Peyer's patch (tissue), 4 donors: ENCODE measurements at regions not wholly inside any gene's neighbourhood (a gene's known extent, or its start where the extent isn't known, plus 50 kb on each side); places are given as distances from the start of the nearest gene placed in this dataset.

Experiments used
- CTCF ChIP-seq, 6 experiments: fragments of 450-650 bp in 4 of 6; fragments of 200-600 bp in 2 of 6; sonication (generic) in 1 of 6; IDR thresholded peaks; one replicate each; pipeline ENCODE4 v1.5.1; 2017 to 2019; ENCODE audit warnings: antibody characterized with exemption in 6 of 6, mild to moderate bottlenecking in 3 of 6, moderate library complexity in 1 of 6
- POLR2A ChIP-seq, 2 donors: fragments of 450-650 bp; IDR thresholded peaks; one replicate each; pipeline ENCODE4 v1.5.1; 2017; ENCODE audit warnings: antibody characterized with exemption in 2 of 2, mild to moderate bottlenecking in 2 of 2, moderate library complexity in 2 of 2

- TF ChIP-seq CTCF (IDR thresholded peaks at IDR 0.05) = no peak
- TF ChIP-seq POLR2A (IDR thresholded peaks at IDR 0.05) = no peak
These were observed 464.7 kb upstream of the SLC35B3 start for GRCh38 chr6:8900056-8900455.
